Spleen (tissue), 7 donors: ENCODE measurements at regions not wholly inside any gene's neighbourhood (a gene's known extent, or its start where the extent isn't known, plus 50 kb on each side); places are given as distances from the start of the nearest gene placed in this dataset.

ENCODE experiments used
- POLR2A ChIP-seq, 3 donors: fragments of 450-650 bp; IDR thresholded peaks; one replicate each; pipeline ENCODE4 v1.5.1; 2017; ENCODE audit warnings: antibody characterized with exemption in 3 of 3, mild to moderate bottlenecking in 1 of 3
- TF ChIP-seq, protein P1 (sequence below), 11 experiments: fragments of 200-600 bp in 7 of 11; fragments of 450-650 bp in 4 of 11; sonication (generic) in 4 of 11; IDR thresholded peaks in 8 of 11; conservative IDR thresholded peaks in 3 of 11; 1 replicate in 7 of 11; 2 replicates in 4 of 11; pipeline versions ENCODE4 v1.4.0 to v1.8.0; 2016 to 2021; ENCODE audit warnings: antibody characterized with exemption in 11 of 11, inconsistent platforms in 4 of 11, mild to moderate bottlenecking in 1 of 11
- donor health status: DM: no; HTN: no; CAD: no; lungs with moderate emphysema.
- donor health status: DM: no; HTN: no; CAD: no.
- donor health status: DM: no; HTN: no; CAD: no.

- TF ChIP-seq, protein P1, sequence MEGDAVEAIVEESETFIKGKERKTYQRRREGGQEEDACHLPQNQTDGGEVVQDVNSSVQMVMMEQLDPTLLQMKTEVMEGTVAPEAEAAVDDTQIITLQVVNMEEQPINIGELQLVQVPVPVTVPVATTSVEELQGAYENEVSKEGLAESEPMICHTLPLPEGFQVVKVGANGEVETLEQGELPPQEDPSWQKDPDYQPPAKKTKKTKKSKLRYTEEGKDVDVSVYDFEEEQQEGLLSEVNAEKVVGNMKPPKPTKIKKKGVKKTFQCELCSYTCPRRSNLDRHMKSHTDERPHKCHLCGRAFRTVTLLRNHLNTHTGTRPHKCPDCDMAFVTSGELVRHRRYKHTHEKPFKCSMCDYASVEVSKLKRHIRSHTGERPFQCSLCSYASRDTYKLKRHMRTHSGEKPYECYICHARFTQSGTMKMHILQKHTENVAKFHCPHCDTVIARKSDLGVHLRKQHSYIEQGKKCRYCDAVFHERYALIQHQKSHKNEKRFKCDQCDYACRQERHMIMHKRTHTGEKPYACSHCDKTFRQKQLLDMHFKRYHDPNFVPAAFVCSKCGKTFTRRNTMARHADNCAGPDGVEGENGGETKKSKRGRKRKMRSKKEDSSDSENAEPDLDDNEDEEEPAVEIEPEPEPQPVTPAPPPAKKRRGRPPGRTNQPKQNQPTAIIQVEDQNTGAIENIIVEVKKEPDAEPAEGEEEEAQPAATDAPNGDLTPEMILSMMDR (IDR thresholded peaks at IDR 0.05 in 8 of 11, conservative IDR thresholded peaks at IDR 0.05 in 3 of 11) = no peak
- no peak for TF ChIP-seq POLR2A (IDR thresholded peaks at IDR 0.05)
Measured at GRCh38 chr5:4207486-4207885, 611.9 kb downstream of the IRX1 start.
